GM19043 (cell line): ENCODE measurements at regions not wholly inside any gene's neighbourhood (a gene's known extent, or its start where the extent isn't known, plus 50 kb on each side); places are given as distances from the start of the nearest gene placed in this dataset.

Experiments
- ATAC-seq: cut with Tn5 transposase; IDR thresholded peaks from one replicate; pipeline ENCODE4 v1.9.1; 2021; ENCODE audit warnings: low read depth; ENCODE audit not compliant: unreplicated experiment

DNA sequence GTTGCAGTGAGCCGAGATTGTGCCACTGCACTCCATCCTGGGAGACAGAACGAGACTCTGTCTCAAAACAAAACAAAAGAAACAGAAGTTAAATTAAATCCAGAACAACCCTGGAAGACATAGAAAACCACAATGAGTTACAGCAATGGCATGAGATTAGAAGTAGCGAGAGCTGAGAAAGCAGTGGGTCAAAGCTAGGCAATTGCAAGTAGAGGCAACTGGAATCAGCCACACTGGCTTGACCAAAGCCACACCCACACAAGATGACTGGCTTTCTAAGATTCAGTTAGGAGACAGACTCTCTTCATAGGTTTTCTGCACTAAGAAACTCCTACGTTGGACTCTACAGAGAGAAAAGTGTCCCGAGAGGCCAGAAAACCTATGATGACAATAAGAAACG is 443.0 kb downstream of the GPM6A start:
- ATAC-seq: no peak

DNA sequence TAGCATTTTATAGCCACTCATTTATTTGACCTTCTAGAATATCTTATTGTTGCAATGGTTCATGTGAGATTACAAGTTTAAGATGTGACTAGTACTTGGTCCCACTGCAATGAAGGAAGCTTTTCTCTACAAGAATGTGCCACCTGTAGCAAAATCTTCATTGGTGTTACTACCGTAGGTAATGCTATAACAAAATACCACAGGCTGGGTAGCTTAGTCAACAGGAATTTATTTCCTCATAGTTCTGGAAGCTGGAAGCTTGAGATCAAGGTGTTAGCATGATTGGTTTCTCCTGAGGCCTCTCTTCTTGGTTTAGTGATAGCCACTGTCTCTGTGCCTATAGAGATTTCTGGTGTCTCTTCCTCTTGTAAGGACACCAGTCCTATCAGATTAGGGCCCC is 441.0 kb downstream of the GPM6A start:
- no peak for ATAC-seq

GRCh38 chr4:175373031-175373430 is 439.0 kb downstream of the GPM6A start:
- no peak for ATAC-seq

GRCh38 chr4:175374459-175374858 is 437.6 kb downstream of the GPM6A start:
- ATAC-seq: no peak

DNA sequence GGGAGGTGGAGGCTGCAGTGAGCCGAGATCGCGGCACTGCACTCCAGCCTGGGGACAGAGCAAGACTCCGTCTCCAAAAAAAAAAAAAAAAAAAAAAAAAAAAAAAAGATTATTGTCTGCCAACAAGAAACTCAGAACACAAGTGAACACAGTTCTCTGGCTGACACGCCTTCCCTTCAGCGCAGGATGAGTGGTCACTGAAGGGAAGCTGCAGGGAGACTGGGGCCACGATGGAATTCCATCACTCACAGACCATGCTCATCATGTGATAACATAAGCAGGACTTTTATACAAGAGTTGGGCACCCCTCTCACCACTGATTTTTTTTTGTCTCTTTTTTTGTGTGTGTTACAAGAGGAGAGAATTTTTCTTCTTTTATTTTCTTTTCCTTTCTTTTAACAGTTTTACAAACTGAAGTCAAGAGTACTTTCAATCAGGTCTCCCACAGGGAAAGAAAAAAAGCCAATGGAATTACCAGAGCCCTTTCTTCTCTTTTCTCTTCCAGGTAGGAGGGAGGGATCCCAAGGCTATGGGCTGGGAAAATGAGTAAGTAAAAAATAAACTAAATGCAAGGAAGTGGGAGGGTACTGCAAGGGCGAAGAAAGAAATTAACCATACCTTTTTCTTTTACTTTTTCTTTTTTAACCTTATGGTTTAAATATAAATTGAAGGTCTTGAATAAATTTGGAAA is 435.6 kb downstream of the GPM6A start:
- ATAC-seq: no peak

GRCh38 chr4:175377203-175377602 is 434.9 kb downstream of the GPM6A start:
- no peak for ATAC-seq

GRCh38 chr4:175378372-175378771 is 433.7 kb downstream of the GPM6A start:
- no peak for ATAC-seq

DNA sequence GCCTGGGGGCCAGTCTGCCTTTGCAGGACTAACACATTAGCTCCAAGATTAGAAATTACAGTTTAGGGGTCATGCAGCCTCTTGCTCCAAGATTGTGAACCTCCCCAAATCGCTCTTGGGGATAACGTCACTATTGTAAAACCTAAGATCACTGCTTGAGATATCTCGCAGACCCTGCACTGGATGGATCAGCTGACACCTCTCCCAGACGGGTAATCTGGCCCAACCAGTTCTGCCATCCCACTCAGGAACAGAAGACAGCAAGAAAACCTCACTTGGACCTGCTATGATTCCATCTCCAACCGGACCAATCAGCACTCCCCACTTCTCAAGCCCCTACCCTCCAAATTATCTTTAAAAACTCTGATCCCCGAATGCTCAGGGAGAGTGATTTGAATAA is 431.2 kb downstream of the GPM6A start:
- no peak for ATAC-seq

- no peak for ATAC-seq
Observed at GRCh38 chr4:175385797-175386196, 426.3 kb downstream of the GPM6A start.

- ATAC-seq: no peak
Observed at GRCh38 chr4:175386776-175387507, 425.1 kb downstream of the GPM6A start.

GRCh38 chr4:175394208-175394607 is 417.9 kb downstream of the GPM6A start:
- no peak for ATAC-seq

DNA sequence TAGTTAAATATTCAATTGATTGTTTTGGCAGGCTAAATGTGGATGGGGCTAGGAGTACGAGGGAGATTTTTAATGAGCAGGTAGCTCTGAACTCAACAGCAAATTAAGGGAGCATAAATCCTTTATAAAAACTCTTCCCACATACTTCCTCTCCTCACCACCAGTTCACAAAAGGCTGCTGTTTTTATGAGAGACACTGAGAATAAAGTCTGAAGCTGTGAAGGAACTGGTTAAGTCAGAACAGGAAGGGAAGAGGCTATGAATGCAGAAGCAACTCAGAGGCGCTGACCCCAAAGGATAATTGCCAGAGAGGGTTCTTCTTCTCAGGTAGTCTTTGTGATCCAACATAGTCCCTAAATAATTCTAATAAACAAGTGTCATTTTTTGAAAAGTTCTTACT is 406.1 kb downstream of the GPM6A start:
- ATAC-seq: no peak

DNA sequence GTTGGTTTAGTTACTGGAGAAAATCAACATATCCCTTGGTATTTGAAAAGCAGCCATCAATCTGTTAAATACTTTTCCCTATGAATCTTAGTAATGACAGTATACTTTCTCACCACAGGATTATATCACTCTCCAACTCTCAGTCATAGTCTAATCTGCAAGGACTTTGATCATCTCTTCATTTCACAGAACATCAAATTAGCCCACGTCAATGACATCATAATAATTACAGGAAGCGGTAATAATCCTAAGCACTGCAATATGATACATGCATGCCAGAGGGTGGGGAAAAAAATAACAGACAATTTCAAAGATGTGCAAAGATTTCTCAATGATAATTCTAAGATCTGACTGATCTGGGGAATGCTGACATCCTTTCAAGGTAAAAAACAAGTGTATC is 404.1 kb downstream of the GPM6A start:
- no peak for ATAC-seq

DNA sequence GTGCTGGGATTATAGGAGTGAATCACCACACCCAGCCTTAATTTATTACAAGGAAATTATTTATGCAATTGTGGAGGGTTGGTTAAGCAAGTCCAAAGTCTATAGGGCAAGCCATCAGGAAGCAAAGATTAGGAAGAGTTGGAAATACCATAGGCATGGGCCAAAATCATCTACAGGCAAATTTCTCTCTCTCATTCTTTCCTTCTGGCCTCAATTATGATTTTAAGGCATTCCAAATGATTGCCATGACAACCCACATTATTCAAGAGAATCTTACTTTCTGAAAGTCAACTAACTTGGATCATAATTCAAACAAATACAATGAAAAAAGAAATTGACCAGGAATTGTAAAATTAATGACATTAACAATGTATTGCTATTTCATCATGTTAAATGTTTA is 400.8 kb downstream of the GPM6A start:
- no peak for ATAC-seq

GRCh38 chr4:175412161-175412560 is 399.9 kb downstream of the GPM6A start:
- no peak for ATAC-seq

GRCh38 chr4:175412746-175413145 is 399.3 kb downstream of the GPM6A start:
- ATAC-seq: no peak

GRCh38 chr4:175413561-175413960 is 398.5 kb downstream of the GPM6A start:
- ATAC-seq: no peak

DNA sequence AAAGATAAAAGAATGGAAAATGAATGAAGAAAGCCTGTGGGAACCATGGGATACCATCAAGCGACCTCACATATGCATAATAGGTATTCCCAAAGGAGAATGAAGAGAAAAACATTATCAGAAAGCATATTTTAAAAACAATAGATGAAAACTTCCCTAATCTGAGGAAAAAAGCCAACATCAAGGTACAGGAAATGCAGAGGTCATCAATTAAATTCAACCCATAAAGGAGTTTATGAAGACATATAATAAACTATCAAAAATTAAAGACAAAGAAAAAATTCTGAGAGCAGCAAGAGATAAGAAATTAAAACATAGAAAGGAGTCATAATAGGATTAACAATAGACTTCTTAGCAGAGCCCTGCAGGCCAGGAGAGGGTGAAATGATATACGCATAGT is 397.5 kb downstream of the GPM6A start:
- ATAC-seq: no peak

- ATAC-seq: no peak
Observed at GRCh38 chr4:175418516-175418915, 393.5 kb downstream of the GPM6A start.

DNA sequence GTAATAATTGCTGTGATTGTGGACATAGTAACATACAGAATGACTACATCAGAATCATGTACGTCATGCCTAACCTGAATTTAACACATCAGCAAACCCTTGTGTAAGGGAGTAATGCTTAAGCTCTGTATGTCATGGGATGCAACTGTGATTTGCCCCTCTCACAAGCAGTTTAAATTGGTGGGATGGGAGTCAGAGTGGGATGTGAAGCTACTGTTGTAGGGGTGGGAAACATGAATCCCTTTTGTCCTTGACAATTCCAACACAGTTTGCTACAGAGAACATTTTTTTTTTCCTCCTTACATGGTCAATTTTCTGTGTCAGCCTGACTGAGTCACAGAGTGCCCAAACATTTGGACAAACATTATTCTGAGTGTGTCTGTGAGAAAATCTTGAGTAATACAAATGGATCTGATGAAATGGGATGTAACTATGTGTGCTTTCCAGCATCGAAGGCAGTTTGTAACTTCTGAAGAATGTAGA is 392.8 kb downstream of the GPM6A start:
- ATAC-seq: no peak

DNA sequence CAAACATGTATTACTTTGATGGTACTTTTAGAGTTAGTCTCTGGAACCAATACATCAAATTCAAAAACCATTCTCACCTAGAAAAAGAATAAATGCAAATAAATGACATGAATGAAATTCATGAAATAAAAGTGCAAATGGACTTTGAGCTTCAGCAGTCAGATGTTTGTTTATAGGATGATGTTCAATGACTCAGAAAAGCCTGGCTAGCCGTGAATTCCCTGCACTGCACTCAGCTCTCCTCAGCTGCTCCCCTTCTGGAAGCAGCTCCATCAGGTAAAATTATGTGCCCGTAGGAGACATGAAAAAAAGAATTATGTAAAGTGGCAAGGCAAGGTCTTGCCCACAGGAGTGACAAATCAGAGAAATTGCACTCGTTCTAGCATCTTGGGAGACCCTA is 390.6 kb downstream of the GPM6A start:
- ATAC-seq: no peak

GRCh38 chr4:175422331-175422730 is 389.7 kb downstream of the GPM6A start:
- no peak for ATAC-seq
